Choroid plexus epithelial cell (primary cell): ENCODE measurements at regions not wholly inside any gene's neighbourhood (a gene's known extent, or its start where the extent isn't known, plus 50 kb on each side); places are given as distances from the start of the nearest gene placed in this dataset.

Source experiments
- DNase-seq: peaks from one replicate; pipeline ENCODE4 v3.0.0-alpha.2; 2010; ENCODE audit warnings: low read depth
- H3K4me3 ChIP-seq: 2 replicates; pipeline ENCODE4 v1.5.1; 2011; ENCODE audit warnings: low read depth, mild to moderate bottlenecking, control low read depth, low read length, moderate library complexity
- TF ChIP-seq, protein P1 (sequence below): conservative IDR thresholded peaks from 2 replicates; pipeline ENCODE4 v1.5.1; 2011; ENCODE audit warnings: low read depth, mild to moderate bottlenecking, control low read depth, inconsistent platforms, low read length, moderate library complexity

DNA sequence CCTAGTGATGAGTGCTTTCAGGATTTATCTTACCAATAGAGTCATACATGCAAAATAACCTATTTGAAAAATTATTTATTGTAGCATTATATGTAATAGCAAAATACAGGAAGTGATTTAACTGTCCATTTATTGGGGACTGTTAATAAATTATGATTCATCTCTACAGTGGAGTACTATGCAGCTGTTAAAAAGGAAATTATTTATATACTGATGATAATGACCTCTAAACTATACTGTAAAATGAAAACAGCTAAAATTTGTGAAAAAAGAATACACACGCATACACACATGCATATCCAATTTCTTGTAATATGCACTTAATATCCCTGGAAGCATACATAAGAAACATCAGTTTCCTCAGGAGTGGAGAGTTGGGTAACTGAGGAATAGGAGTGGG, 58.0 kb upstream of the PALM2AKAP2 start:
- H3K4me3 ChIP-seq, result no peak overlapping the region
- TF ChIP-seq, protein P1, sequence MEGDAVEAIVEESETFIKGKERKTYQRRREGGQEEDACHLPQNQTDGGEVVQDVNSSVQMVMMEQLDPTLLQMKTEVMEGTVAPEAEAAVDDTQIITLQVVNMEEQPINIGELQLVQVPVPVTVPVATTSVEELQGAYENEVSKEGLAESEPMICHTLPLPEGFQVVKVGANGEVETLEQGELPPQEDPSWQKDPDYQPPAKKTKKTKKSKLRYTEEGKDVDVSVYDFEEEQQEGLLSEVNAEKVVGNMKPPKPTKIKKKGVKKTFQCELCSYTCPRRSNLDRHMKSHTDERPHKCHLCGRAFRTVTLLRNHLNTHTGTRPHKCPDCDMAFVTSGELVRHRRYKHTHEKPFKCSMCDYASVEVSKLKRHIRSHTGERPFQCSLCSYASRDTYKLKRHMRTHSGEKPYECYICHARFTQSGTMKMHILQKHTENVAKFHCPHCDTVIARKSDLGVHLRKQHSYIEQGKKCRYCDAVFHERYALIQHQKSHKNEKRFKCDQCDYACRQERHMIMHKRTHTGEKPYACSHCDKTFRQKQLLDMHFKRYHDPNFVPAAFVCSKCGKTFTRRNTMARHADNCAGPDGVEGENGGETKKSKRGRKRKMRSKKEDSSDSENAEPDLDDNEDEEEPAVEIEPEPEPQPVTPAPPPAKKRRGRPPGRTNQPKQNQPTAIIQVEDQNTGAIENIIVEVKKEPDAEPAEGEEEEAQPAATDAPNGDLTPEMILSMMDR, result no peak
- no peak for DNase-seq

DNA sequence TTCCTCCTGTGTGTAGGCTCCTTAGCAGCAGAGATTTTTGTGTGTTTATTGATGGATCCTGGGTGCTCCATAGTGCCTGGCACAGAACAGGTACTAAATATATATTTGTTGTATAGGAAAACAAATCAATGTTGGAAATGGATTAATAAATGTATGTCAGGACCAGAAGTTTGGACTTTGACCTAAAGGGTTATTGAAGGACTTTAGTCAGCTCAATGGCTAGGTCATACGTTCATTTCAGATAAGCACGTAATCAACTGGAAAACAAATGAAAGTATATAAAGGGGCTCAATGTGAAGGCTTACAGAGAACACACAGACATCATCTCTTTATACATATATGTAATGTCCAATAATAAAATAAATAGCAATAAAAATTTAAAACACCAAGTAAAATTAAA, 56.2 kb upstream of the PALM2AKAP2 start:
- TF ChIP-seq, protein P1, result no peak
- DNase-seq, result no peak
- H3K4me3 ChIP-seq, result no peak overlapping the region

DNA sequence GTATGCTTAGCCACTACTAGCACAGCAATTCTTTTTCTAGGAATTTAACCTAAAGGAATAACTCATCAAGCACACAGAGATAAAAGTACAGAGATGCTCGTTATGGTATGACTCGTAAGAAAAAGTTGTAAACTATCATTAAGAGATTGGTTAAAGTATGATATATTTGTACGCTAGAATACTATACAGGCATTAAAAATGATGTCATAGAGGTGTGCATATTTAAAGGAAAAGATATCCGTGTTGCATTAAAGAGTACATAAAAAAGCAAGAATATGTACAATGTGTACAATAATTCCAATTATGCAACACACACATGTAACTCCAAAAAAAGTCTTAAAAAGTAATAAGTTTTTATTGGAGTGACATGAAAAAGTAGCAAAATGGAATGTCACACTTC, 54.5 kb upstream of the PALM2AKAP2 start:
- DNase-seq, result no peak
- TF ChIP-seq, protein P1, result no peak

DNA sequence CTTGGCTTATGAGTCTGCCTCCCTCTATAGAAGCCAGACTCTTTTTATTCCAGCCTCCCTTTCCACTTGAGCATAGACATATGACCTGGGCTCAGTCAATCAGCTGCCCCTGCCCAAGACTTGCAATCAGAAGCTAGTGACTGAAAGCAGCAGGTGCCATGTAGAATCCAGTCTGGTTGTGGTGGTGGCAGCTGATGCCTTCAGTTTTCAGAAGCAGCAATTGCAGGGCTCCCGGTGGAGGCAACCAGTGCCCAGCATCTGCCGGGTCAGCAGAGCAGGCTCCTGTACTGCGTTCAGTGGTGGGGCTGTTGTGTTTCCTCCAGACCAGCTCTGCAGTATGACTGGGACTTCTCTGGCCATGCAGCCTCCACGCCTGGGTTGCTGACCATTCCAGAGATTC, 53.9 kb upstream of the PALM2AKAP2 start:
- DNase-seq, result no peak
- H3K4me3 ChIP-seq, result no peak overlapping the region
- TF ChIP-seq, protein P1, result no peak

More for the DNA sequence above, 54.5 kb upstream of the PALM2AKAP2 start:
- H3K4me3 ChIP-seq, result no peak overlapping the region

DNA sequence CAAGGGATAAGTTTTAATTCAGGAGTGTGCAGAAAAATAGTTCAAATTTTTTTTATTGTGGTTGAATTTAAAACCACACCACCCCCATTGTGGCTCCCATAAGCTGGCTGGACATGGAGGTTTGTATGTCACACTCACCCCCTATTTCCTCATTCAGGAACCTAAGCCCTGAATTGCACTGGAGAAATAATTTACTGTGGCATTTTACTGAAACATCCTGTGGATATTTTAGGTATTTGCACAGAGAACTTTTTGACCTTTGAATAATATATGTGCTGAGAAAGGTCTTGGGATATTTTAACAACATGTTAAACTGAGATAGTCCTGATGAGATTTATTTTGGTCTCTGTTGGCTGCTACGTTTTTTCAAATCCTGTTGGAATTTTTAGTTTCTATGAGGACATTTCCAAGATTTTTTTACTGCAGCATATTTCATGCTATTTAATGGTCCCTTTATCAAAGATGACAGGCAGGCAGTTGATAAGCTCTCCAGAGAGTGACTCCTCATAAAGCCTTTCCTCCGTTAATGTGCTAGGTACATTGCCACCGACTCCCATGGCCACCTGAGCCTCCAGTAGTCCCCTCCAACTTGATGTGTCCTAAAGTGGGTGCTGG, 51.2 kb upstream of the PALM2AKAP2 start:
- DNase-seq, result no peak
- H3K4me3 ChIP-seq, result no peak overlapping the region
- TF ChIP-seq, protein P1, result no peak

- TF ChIP-seq, protein P1, result no peak
- no peak for DNase-seq
- no peak overlapping the region for H3K4me3 ChIP-seq
Measured at GRCh38 chr9:109729513-109729912, 50.5 kb upstream of the PALM2AKAP2 start.
